Karpas-422 (cell line): ENCODE measurements at regions not wholly inside any gene's neighbourhood (a gene's known extent, or its start where the extent isn't known, plus 50 kb on each side); places are given as distances from the start of the nearest gene placed in this dataset.

ENCODE experiments used
- DNase-seq: peaks from one replicate; pipeline ENCODE4 v3.0.0-alpha.2; 2015
- H2AFZ ChIP-seq: fragments of 200-600 bp; sonication (generic); 2 replicates; pipeline ENCODE4 v1.6.1; 2014; ENCODE audit warnings: antibody characterized with exemption, low read length, mixed read lengths
- H3K27ac ChIP-seq: fragments of 200-600 bp; sonication (generic); 2 replicates; pipeline ENCODE4 v1.5.1; 2014; ENCODE audit warnings: mild to moderate bottlenecking, low read length, moderate library complexity
- H3K27me3 ChIP-seq: fragments of 200-600 bp; sonication (generic); 2 replicates; pipeline ENCODE4 v1.6.1; 2014; ENCODE audit warnings: low read length, mixed read lengths
- H3K36me3 ChIP-seq: fragments of 200-600 bp; sonication (generic); 2 replicates; pipeline ENCODE4 v1.6.1; 2014; ENCODE audit warnings: low read length, mixed read lengths; ENCODE audit not compliant: insufficient read depth
- H3K4me1 ChIP-seq: fragments of 200-600 bp; sonication (generic); 2 replicates; pipeline ENCODE4 v1.6.1; 2014; ENCODE audit warnings: mild to moderate bottlenecking, low read length, mixed read lengths
- H3K4me2 ChIP-seq: fragments of 200-600 bp; sonication (generic); 2 replicates; pipeline ENCODE4 v1.6.1; 2014; ENCODE audit warnings: low read length, low read depth, mild to moderate bottlenecking; ENCODE audit not compliant: poor library complexity, severe bottlenecking
- H3K4me3 ChIP-seq: fragments of 200-600 bp; sonication (generic); 2 replicates; pipeline ENCODE4 v1.5.1; 2014; ENCODE audit warnings: mild to moderate bottlenecking, antibody characterized with exemption, low read length, mixed read lengths
- H3K79me2 ChIP-seq: fragments of 200-600 bp; sonication (generic); 2 replicates; pipeline ENCODE4 v1.6.1; 2014; ENCODE audit warnings: mild to moderate bottlenecking, low read length, mixed read lengths
- H3K9ac ChIP-seq: fragments of 200-600 bp; sonication (generic); 2 replicates; pipeline ENCODE4 v1.6.0; 2014; ENCODE audit warnings: low read length
- H3K9me2 ChIP-seq: fragments of 200-600 bp; sonication (generic), shearing (Covaris generic); replicated peaks from 2 replicates; pipeline ENCODE4 v1.6.0; 2014; ENCODE audit warnings: mild to moderate bottlenecking, low read length, moderate library complexity; ENCODE audit not compliant: insufficient read depth
- H3K9me3 ChIP-seq: fragments of 300-700, 200-600 bp; sonication (generic); 2 replicates; pipeline ENCODE4 v1.6.1; 2014; ENCODE audit warnings: low read length, mixed read lengths
- H4K20me1 ChIP-seq: fragments of 200-600 bp; sonication (generic); 2 replicates; pipeline ENCODE4 v1.6.1; 2014; ENCODE audit warnings: mild to moderate bottlenecking, antibody characterized with exemption, low read length, low read depth; ENCODE audit not compliant: insufficient read depth

- Histone ChIP-seq H3K27me3 (no peaks in the 10 kb centered on the region), H3K4me1 (no peaks in the 10 kb centered on the region), H3K9me2 (no peaks in the 10 kb centered on the region), H4K20me1 (no peaks in the 10 kb centered on the region), H3K79me2 (no peaks in the 10 kb centered on the region), H3K4me2 (no peak overlapping the region), H3K4me3 (no peak overlapping the region), H3K27ac (no peak overlapping the region), H2AFZ (no peak overlapping the region), H3K9ac (no peak overlapping the region), H3K36me3 (no peaks in the 10 kb centered on the region), H3K9me3 (no peaks in the 10 kb centered on the region)
- no peak for DNase-seq
Observed at GRCh38 chr18:24530630-24531111, 70.2 kb downstream of the HRH4 start.

DNA sequence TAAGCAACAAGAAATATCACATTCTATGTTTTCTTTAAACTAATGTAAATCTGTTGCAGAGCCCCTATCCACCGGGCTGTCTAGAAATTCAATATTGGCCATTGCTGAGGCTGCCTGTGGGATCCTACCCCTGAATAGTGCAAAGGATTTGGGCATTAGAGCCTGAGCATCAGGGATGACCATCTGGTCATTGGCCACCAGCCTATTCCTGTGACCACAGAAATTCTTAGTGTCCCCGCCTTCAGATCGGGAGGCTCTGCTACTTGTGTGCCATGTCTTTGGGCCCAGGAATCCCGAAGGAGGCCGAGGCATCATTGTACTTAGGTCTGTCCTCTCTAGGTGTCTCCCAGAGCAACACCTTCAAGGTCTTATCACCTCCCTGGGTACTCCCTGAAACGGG is 73.8 kb downstream of the HRH4 start:
- no peak for DNase-seq
- no peaks in the 10 kb centered on the region for H3K36me3 ChIP-seq
- H4K20me1 ChIP-seq, result no peaks in the 10 kb centered on the region
- H3K79me2 ChIP-seq, result no peaks in the 10 kb centered on the region
- H3K4me1 ChIP-seq, result no peaks in the 10 kb centered on the region
- no peak overlapping the region for H3K27ac ChIP-seq
- H2AFZ ChIP-seq, result no peak overlapping the region
- H3K9ac ChIP-seq, result no peak overlapping the region
- no peaks in the 10 kb centered on the region for H3K9me2 ChIP-seq
- no peaks in the 10 kb centered on the region for H3K27me3 ChIP-seq
- H3K4me2 ChIP-seq, result no peak overlapping the region
- no peak overlapping the region for H3K4me3 ChIP-seq
- H3K9me3 ChIP-seq, result no peaks in the 10 kb centered on the region

- H3K9me2 ChIP-seq, result no peaks in the 10 kb centered on the region
- H3K27me3 ChIP-seq, result no peaks in the 10 kb centered on the region
- H3K9me3 ChIP-seq, result no peaks in the 10 kb centered on the region
- no peak overlapping the region for H3K4me3 ChIP-seq
- DNase-seq, result no peak
- no peaks in the 10 kb centered on the region for H3K36me3 ChIP-seq
- H3K4me2 ChIP-seq, result no peak overlapping the region
- no peaks in the 10 kb centered on the region for H3K4me1 ChIP-seq
- no peak overlapping the region for H3K27ac ChIP-seq
- H3K9ac ChIP-seq, result no peak overlapping the region
- no peak overlapping the region for H2AFZ ChIP-seq
- H3K79me2 ChIP-seq, result no peaks in the 10 kb centered on the region
- no peaks in the 10 kb centered on the region for H4K20me1 ChIP-seq
Observed at GRCh38 chr18:24534737-24535136, 74.3 kb downstream of the HRH4 start.

DNA sequence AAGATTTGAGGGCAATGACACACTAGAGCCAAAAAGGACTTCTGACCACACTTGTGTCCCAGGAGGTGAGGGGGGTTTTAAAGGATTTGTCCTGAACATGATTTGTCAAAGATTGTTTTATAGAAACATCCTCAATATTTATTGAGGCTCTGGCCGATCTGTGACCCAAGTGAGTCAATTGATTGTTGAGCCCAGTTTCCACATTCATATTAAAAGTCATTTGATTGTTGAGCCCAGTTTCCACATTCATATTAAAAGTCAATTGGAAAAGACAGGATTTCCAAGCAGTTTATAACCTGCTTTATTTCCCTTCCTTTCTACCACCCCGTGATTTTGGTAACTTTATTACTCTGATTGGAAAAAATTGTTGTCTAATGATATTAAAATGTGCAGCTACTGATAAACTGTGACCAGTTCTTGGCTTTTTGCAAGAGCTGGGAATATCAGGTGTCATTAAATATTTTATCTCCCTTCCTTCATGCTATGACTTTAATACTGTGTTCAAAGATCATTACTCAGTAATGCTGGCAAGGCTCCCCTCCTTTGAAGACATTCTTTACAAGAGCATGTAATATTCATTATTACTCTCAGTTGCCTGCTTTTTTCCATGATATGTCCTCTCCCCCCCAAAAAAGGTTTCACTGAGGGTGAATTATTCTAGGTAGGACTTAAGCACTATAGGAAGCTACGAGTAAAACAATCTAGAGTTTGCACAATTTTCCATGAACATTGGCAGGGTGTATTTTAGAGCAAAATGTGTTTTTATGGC is 75.3 kb downstream of the HRH4 start:
- Histone ChIP-seq H4K20me1 (no peaks in the 10 kb centered on the region), H3K9ac (no peak overlapping the region), H3K36me3 (no peaks in the 10 kb centered on the region), H3K4me3 (no peak overlapping the region), H3K79me2 (no peaks in the 10 kb centered on the region), H3K9me3 (no peaks in the 10 kb centered on the region), H3K9me2 (no peaks in the 10 kb centered on the region), H3K4me1 (no peaks in the 10 kb centered on the region), H3K27me3 (no peaks in the 10 kb centered on the region), H3K27ac (no peak overlapping the region), H3K4me2 (no peak overlapping the region), H2AFZ (no peak overlapping the region)
- no peak for DNase-seq

- H3K27ac ChIP-seq, result no peak overlapping the region
- no peak overlapping the region for H3K9ac ChIP-seq
- H3K9me3 ChIP-seq, result no peaks in the 10 kb centered on the region
- no peaks in the 10 kb centered on the region for H3K27me3 ChIP-seq
- no peak for DNase-seq
- no peak overlapping the region for H3K4me2 ChIP-seq
- H3K4me1 ChIP-seq, result no peaks in the 10 kb centered on the region
- H3K79me2 ChIP-seq, result no peaks in the 10 kb centered on the region
- no peaks in the 10 kb centered on the region for H4K20me1 ChIP-seq
- no peak overlapping the region for H2AFZ ChIP-seq
- no peaks in the 10 kb centered on the region for H3K9me2 ChIP-seq
- H3K4me3 ChIP-seq, result no peak overlapping the region
- no peaks in the 10 kb centered on the region for H3K36me3 ChIP-seq
Observed at GRCh38 chr18:24536326-24536725, 75.9 kb downstream of the HRH4 start.

DNA sequence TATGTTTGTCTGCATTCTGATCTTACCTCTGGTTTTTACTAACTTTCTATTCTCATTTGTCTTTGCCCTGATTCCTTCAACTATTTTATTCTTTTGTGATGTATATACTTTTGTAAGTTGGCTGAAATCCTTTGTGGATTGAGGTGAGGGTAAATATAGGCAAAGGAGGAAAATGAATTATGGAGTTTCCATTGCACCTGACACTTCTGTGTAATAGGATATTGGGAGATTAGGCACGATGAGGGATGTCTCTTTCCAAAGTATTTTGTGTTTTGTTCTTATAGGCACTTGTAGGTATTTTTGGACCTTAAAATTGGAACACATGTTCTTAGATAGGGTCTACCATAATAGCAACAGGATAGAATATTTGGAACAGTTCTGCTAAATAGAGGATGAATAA is 76.4 kb downstream of the HRH4 start:
- H4K20me1 ChIP-seq, result no peaks in the 10 kb centered on the region
- H3K9me3 ChIP-seq, result no peaks in the 10 kb centered on the region
- no peak overlapping the region for H3K4me2 ChIP-seq
- no peaks in the 10 kb centered on the region for H3K4me1 ChIP-seq
- no peaks in the 10 kb centered on the region for H3K36me3 ChIP-seq
- H3K79me2 ChIP-seq, result no peaks in the 10 kb centered on the region
- no peaks in the 10 kb centered on the region for H3K27me3 ChIP-seq
- no peaks in the 10 kb centered on the region for H3K9me2 ChIP-seq
- no peak overlapping the region for H2AFZ ChIP-seq
- DNase-seq, result no peak
- H3K4me3 ChIP-seq, result no peak overlapping the region
- H3K27ac ChIP-seq, result no peak overlapping the region
- no peak overlapping the region for H3K9ac ChIP-seq

DNA sequence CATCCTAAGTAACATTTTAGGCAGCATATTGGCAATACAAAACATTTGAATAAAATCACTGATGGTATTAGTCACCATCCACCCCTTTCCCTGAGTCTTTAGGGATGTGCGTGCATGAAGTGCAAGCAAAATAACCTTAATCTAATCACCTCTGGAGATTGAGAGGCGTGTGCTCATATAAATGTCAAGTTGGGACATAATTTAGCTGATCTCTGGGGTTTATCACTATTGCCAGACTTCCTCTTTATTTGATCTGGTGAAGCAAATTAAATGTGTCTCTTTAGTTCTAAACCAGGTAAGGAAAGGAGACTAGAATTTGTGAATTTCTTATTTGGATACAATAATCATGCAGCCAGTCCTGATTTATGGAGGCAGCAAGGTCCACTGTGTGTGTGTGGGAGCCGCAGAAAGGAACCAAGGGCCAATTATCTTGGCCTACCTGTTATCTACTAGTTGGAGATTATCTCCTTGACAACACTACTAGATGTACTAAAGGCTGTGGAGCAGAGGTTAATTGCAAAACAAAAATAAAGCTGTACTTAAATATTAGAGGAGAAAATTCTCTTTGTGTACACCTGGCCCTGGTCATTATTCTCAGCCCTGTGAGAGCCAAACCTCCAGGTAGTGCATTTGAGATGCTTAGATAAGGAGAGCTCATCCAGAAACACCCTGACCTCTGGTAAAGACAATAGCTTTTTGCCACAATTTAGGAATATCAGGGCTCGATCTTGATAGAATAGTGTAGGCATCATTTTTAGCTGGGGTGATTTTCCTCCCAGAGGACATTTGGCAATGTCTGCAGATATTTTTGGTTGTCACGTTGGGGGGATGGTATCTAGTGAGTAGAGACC is 78.2 kb downstream of the HRH4 start:
- H3K4me3 ChIP-seq, result no peak overlapping the region
- H3K9me2 ChIP-seq, result no peaks in the 10 kb centered on the region
- no peak overlapping the region for H2AFZ ChIP-seq
- H3K4me2 ChIP-seq, result no peak overlapping the region
- no peaks in the 10 kb centered on the region for H4K20me1 ChIP-seq
- H3K9me3 ChIP-seq, result no peaks in the 10 kb centered on the region
- H3K27me3 ChIP-seq, result no peaks in the 10 kb centered on the region
- H3K79me2 ChIP-seq, result no peaks in the 10 kb centered on the region
- no peaks in the 10 kb centered on the region for H3K4me1 ChIP-seq
- H3K27ac ChIP-seq, result no peak overlapping the region
- H3K36me3 ChIP-seq, result no peaks in the 10 kb centered on the region
- no peak overlapping the region for H3K9ac ChIP-seq
- DNase-seq, result no peak

DNA sequence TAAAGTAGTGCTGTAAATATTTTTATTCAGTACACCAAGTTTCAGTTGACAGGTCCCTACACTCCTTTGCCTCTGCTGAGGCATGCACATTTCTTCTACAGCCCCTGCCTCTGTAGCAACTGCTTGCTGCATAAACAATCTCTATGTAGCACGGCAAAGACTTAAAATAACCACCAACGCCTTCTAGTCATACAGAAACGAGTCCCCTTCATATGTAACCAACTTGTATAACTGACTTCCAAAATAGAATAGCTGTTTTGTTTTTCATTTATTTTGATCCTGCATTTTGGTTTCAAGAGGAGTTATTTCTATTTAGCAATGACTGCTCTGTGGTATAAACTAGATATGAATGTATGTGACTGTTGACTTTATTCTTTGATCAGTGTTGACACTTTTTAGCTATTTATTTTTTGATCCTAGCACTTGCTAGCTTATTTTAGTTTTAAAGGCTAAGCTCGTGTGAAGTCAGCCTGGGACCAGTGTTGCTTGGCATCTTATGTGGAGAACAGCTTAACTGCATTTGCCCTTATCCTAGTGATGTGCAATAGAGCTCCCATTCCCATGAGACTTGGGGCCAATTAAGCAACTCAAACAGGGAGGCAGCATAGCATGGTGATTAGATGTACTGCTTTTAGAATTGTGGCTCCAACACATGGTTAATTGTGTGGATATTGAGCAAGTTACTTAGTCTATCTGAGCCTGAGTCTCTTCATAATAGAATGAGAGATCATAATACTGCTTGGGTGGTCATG is 79.6 kb downstream of the HRH4 start:
- no peaks in the 10 kb centered on the region for H3K4me1 ChIP-seq
- no peaks in the 10 kb centered on the region for H3K79me2 ChIP-seq
- H4K20me1 ChIP-seq, result no peaks in the 10 kb centered on the region
- H3K4me3 ChIP-seq, result no peak overlapping the region
- no peaks in the 10 kb centered on the region for H3K9me3 ChIP-seq
- no peak for DNase-seq
- H3K4me2 ChIP-seq, result no peak overlapping the region
- no peaks in the 10 kb centered on the region for H3K27me3 ChIP-seq
- H2AFZ ChIP-seq, result no peak overlapping the region
- H3K9me2 ChIP-seq, result no peaks in the 10 kb centered on the region
- H3K27ac ChIP-seq, result no peak overlapping the region
- H3K9ac ChIP-seq, result no peak overlapping the region
- H3K36me3 ChIP-seq, result no peaks in the 10 kb centered on the region
